Naive thymus-derived CD4-positive, alpha-beta T cell (primary cell): ENCODE measurements at regions not wholly inside any gene's neighbourhood (a gene's known extent, or its start where the extent isn't known, plus 50 kb on each side); places are given as distances from the start of the nearest gene placed in this dataset.

Experiments
- ATAC-seq: fragments of 150-1000 bp; cut with Tn5 transposase; 2 replicates; pipeline ENCODE4 v1.10.0; 2021; ENCODE audit warnings: mild to moderate bottlenecking, moderate library complexity
- CTCF ChIA-PET: fragments of 350-600 bp; sonication (Branson Sonifier 250); formaldehyde crosslinking; loops from one replicate; lab custom pipeline; 2021; ENCODE audit warnings: antibody characterized with exemption; lab: Charles Lee
- POLR2A ChIA-PET: fragments of 350-600 bp; sonication (Branson Sonifier 250); formaldehyde crosslinking; loops from one replicate; lab custom pipeline; 2021; ENCODE audit warnings: antibody characterized with exemption, inconsistent platforms; lab: Charles Lee
- DNase-seq, 9 donors: peaks; one replicate each; pipeline versions ENCODE4 v3.0.0 to v3.0.0-alpha.2; 2020 to 2022; ENCODE audit warnings: mixed read lengths in 1 of 9
- H3K27ac ChIP-seq: one replicate; pipeline ENCODE4 v1.7.0; 2013; ENCODE audit warnings: mild to moderate bottlenecking, low read depth, low read length, moderate library complexity
- H3K27me3 ChIP-seq, 2 donors: one replicate each; pipeline ENCODE4 v1.7.0; 2013; ENCODE audit warnings: low read length in 2 of 2, mild to moderate bottlenecking in 2 of 2, moderate library complexity in 2 of 2; ENCODE audit not compliant: control insufficient read depth in 2 of 2, insufficient read depth in 2 of 2
- H3K36me3 ChIP-seq, 3 experiments: 1 replicate in 2 of 3; 2 replicates in 1 of 3; pipeline ENCODE4 v1.7.0; 2013; ENCODE audit warnings: low read length in 3 of 3, mild to moderate bottlenecking in 3 of 3, moderate library complexity in 1 of 3; ENCODE audit not compliant: insufficient read depth in 3 of 3, control insufficient read depth in 2 of 3
- H3K4me1 ChIP-seq, 2 donors: one replicate each; pipeline ENCODE4 v1.7.0; 2013; ENCODE audit warnings: low read length in 2 of 2, mild to moderate bottlenecking in 2 of 2, moderate library complexity in 1 of 2; ENCODE audit not compliant: control insufficient read depth in 2 of 2, insufficient read depth in 2 of 2
- H3K4me3 ChIP-seq: 2 replicates; pipeline ENCODE4 v1.7.0; 2013; ENCODE audit warnings: mild to moderate bottlenecking, low read length
- H3K9me3 ChIP-seq, 3 experiments: 1 replicate in 2 of 3; 2 replicates in 1 of 3; pipeline ENCODE4 v1.7.0; 2013; ENCODE audit warnings: low read length in 3 of 3; ENCODE audit not compliant: control insufficient read depth in 2 of 3
- H3K27ac Mint-ChIP-seq, 9 donors: one replicate each; pipeline ENCODE4 v1.8.0; 2020 to 2022; ENCODE audit warnings: mixed read lengths in 9 of 9, mild to moderate bottlenecking in 8 of 9, moderate library complexity in 5 of 9, inconsistent platforms in 2 of 9
- H3K27me3 Mint-ChIP-seq, 5 donors: one replicate each; pipeline ENCODE4 v1.8.0; 2021 to 2022; ENCODE audit warnings: mixed read lengths in 5 of 5, mild to moderate bottlenecking in 1 of 5
- H3K36me3 Mint-ChIP-seq, 5 donors: one replicate each; pipeline ENCODE4 v1.8.0; 2020 to 2022; ENCODE audit warnings: mixed read lengths in 5 of 5, mild to moderate bottlenecking in 3 of 5, inconsistent platforms in 1 of 5
- H3K4me1 Mint-ChIP-seq, 7 donors: one replicate each; pipeline ENCODE4 v1.8.0; 2020 to 2022; ENCODE audit warnings: mixed read lengths in 7 of 7, mild to moderate bottlenecking in 3 of 7, inconsistent platforms in 1 of 7
- H3K4me3 Mint-ChIP-seq, 10 donors: one replicate each; pipeline ENCODE4 v1.8.0; 2020 to 2022; ENCODE audit warnings: mild to moderate bottlenecking in 10 of 10, mixed read lengths in 10 of 10, moderate library complexity in 6 of 10, inconsistent platforms in 2 of 10
- H3K9me3 Mint-ChIP-seq, 11 donors: one replicate each; pipeline ENCODE4 v1.8.0; 2020 to 2022; ENCODE audit warnings: mixed read lengths in 11 of 11, mild to moderate bottlenecking in 4 of 11, inconsistent platforms in 1 of 11, moderate library complexity in 1 of 11
- intact Hi-C, 2 donors: fragments of 100-400 bp; cut with micrococcal nuclease; formaldehyde crosslinking; loops; one replicate each; pipeline ENCODE4 v1.15.1; 2023

DNA sequence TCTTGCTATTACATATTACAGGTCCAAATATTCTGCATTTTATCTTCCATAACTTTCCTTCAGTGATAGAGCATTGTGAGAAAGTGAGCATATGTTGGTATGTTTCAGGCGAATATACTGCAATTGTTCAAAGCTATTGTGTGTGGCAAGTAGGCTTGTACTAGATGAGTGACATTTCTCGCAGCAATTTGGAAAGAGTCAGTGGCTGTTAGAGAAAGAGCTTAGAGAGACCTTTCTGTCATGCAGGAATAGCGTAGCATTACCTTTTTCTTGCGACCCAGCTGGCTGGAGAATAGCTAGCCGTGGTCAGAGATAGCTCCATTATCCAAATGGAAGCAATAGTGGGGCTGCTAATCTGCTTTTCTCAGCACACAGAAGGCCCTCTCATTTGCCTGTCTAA lies 678.5 kb upstream of the FOXG1 start:
- Histone ChIP-seq H3K36me3 (no peaks in the 10 kb centered on the region), H3K27ac (no peak overlapping the region), H3K9me3 (peaks cover 0 to 9% (median 0%) of the 10 kb centered on the region in 3 experiments), H3K27me3 (no peaks in the 10 kb centered on the region), H3K4me3 (no peak overlapping the region), H3K4me1 (no peaks in the 10 kb centered on the region)
- H3K4me1 Mint-ChIP-seq: no peaks in the 10 kb centered on the region
- no peak for ATAC-seq
- CTCF ChIA-PET: no interaction called here
- intact Hi-C loops: no loop called here
- H3K27ac Mint-ChIP-seq: no peak overlapping the region
- POLR2A ChIA-PET: no interaction called here
- H3K27me3 Mint-ChIP-seq: no peaks in the 10 kb centered on the region
- no peaks in the 10 kb centered on the region for H3K36me3 Mint-ChIP-seq
- no peak overlapping the region for H3K4me3 Mint-ChIP-seq
- no peak for DNase-seq
- H3K9me3 Mint-ChIP-seq: peaks cover 0 to 32% (median 16%) of the 10 kb centered on the region in 11 donors

DNA sequence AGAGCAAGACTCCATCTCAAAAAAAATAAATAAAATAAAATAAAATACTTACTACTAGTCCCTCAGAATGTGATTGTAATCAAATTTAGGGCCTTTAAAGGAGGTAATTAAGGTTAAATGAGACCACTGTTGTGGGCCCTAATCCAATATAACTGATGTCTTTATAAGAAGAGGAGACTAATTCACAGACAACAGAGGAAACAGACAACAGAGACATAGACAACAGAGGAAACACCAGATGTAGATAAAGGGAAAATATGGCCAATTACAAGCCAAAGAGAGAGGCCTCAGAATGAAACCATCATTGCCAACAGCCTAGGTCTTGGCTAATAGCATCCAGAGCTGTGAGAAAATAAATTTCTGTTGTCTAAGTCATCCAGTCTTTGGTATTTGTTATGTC lies 669.0 kb upstream of the FOXG1 start:
- intact Hi-C loops: no loop called here
- H3K27me3 Mint-ChIP-seq: no peaks in the 10 kb centered on the region

DNA sequence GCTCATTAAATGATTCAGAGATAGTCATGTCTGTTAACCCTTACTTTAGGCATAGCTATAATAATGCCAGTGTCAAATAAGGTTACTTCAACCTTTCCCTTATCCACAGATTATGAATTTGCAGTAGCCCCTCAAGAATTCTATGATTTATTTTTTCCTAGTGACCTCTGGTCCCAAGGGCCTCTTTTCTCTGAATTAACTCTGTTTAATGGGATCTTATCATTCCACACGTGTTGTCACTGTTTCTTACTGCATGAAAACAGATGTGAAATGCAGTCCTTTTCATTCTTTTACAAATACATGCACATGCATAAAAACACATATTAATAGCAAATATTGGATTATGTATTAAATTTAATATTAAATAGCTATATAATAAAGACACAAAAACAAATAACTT lies 667.7 kb upstream of the FOXG1 start:
- Mint-ChIP-seq H3K27me3 (no peaks in the 10 kb centered on the region), H3K36me3 (peaks cover 0 to 6% (median 0%) of the 10 kb centered on the region in 5 donors), H3K9me3 (peaks cover 0 to 26% (median 8%) of the 10 kb centered on the region in 11 donors), H3K4me1 (no peaks in the 10 kb centered on the region), H3K4me3 (no peak overlapping the region), H3K27ac (no peak overlapping the region)
- Histone ChIP-seq H3K4me3 (no peak overlapping the region), H3K36me3 (no peaks in the 10 kb centered on the region), H3K9me3 (peaks cover 0 to 5% (median 0%) of the 10 kb centered on the region in 3 experiments), H3K4me1 (no peaks in the 10 kb centered on the region), H3K27ac (no peak overlapping the region), H3K27me3 (no peaks in the 10 kb centered on the region)
- ChIA-PET CTCF (interaction anchor here (0.6 kb wide), 1 partner anchor 184 kb away, joined by 3 read pairs; no protein-coding TSS in a partner anchor), POLR2A (no interaction called here)
- DNase-seq (no peak), ATAC-seq (no peak)
- intact Hi-C loops: no loop called here

More for the DNA sequence above, 669.0 kb upstream of the FOXG1 start:
- ChIA-PET CTCF (no interaction called here), POLR2A (no interaction called here)
- Mint-ChIP-seq H3K4me1 (no peaks in the 10 kb centered on the region), H3K4me3 (no peak overlapping the region), H3K36me3 (peaks cover 0 to 6% (median 0%) of the 10 kb centered on the region in 5 donors), H3K9me3 (peaks cover 0 to 27% (median 10%) of the 10 kb centered on the region in 11 donors), H3K27ac (no peak overlapping the region)
- DNase-seq: no peak
- ATAC-seq: no peak
- Histone ChIP-seq H3K4me1 (no peaks in the 10 kb centered on the region), H3K27ac (no peak overlapping the region), H3K36me3 (no peaks in the 10 kb centered on the region), H3K9me3 (peaks cover 0 to 5% (median 0%) of the 10 kb centered on the region in 3 experiments), H3K27me3 (no peaks in the 10 kb centered on the region), H3K4me3 (no peak overlapping the region)

DNA sequence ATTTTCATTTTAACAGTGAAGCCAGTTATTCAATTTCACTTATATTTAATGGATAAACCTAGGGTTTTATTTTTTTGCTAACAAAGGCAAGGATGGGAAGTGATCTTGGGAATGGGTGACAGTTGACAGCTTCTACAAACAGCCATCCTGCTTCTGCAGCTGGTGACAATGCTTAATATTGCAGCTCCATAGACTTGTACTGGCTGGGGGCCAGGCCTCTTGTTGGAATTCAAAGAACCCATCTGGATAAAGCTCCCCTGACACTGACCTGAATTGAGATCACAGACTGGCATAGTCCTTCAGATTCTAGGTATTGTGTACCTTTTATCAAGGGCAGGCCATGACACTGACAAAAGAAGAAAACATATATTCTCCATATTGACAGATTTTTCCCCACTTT lies 664.6 kb upstream of the FOXG1 start:
- no peak overlapping the region for H3K27ac Mint-ChIP-seq
- peaks cover 0 to 5% (median 0%) of the 10 kb centered on the region in 3 experiments for H3K9me3 ChIP-seq
- no peak overlapping the region for H3K4me3 ChIP-seq
- peaks cover 0 to 29% (median 10%) of the 10 kb centered on the region in 11 donors for H3K9me3 Mint-ChIP-seq
- ATAC-seq (no peak), DNase-seq (no peak)
- H3K27ac ChIP-seq: no peak overlapping the region
- peaks cover 0 to 3% (median 0%) of the 10 kb centered on the region in 5 donors for H3K36me3 Mint-ChIP-seq
- H3K4me1 Mint-ChIP-seq: no peaks in the 10 kb centered on the region
- CTCF ChIA-PET: no interaction called here
- POLR2A ChIA-PET: no interaction called here
- intact Hi-C loops: no loop called here
- H3K4me3 Mint-ChIP-seq: no peak overlapping the region
- no peaks in the 10 kb centered on the region for H3K27me3 ChIP-seq
- H3K4me1 ChIP-seq: no peaks in the 10 kb centered on the region
- no peaks in the 10 kb centered on the region for H3K27me3 Mint-ChIP-seq
- H3K36me3 ChIP-seq: no peaks in the 10 kb centered on the region

DNA sequence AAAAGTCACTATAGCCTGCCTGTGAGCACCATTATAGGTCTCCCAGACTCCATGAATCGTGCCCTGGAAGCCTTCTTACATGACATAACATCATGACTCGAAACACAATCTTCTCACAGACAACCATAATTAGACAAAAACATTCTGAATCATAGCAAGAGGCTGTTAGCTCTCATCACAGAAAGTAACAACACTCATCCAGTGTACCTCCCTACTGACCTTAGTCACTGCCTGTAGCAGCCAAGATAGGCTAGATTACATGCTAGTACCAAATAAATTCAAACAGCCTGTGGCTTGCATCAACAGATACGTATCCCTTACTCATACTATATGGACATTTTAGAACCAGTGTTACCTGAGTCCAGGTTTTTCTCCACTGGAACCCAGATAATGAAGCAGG lies 663.8 kb upstream of the FOXG1 start:
- Histone ChIP-seq H3K36me3 (no peaks in the 10 kb centered on the region), H3K4me1 (no peaks in the 10 kb centered on the region), H3K4me3 (no peak overlapping the region), H3K27me3 (no peaks in the 10 kb centered on the region), H3K27ac (no peak overlapping the region), H3K9me3 (peaks cover 0 to 5% (median 0%) of the 10 kb centered on the region in 3 experiments)
- peaks cover 0 to 25% (median 9%) of the 10 kb centered on the region in 11 donors for H3K9me3 Mint-ChIP-seq
- ChIA-PET POLR2A (no interaction called here), CTCF (no interaction called here)
- no peak overlapping the region for H3K27ac Mint-ChIP-seq
- DNase-seq: no peak
- intact Hi-C loops: no loop called here
- H3K4me3 Mint-ChIP-seq: no peak overlapping the region
- H3K36me3 Mint-ChIP-seq: peaks cover 0 to 3% (median 0%) of the 10 kb centered on the region in 5 donors
- no peaks in the 10 kb centered on the region for H3K4me1 Mint-ChIP-seq
- H3K27me3 Mint-ChIP-seq: no peaks in the 10 kb centered on the region
- no peak for ATAC-seq

DNA sequence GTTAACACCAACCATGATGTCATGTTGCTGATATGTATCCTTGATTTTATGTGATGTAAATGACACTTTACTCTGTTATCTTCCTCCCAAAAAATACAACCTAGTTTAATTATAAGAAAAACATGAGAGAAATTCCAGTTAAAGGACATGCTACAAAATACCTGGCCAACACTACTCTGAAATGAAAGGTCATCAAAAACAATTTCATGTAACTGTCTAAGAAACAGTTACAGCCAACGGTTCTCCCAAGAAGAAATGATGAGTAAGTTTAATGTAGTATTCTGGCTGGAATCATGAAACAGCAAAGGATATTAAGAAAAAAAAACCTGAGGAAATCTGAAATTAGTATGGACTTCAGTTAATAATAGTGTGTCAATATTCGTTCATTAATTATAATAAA lies 653.3 kb upstream of the FOXG1 start:
- H3K9me3 ChIP-seq: peaks cover 0 to 9% (median 0%) of the 10 kb centered on the region in 3 experiments
- Mint-ChIP-seq H3K27me3 (no peaks in the 10 kb centered on the region), H3K9me3 (peaks cover 0 to 25% (median 8%) of the 10 kb centered on the region in 11 donors), H3K4me3 (no peak overlapping the region), H3K4me1 (no peaks in the 10 kb centered on the region), H3K36me3 (no peaks in the 10 kb centered on the region), H3K27ac (no peak overlapping the region)
- intact Hi-C loops: no loop called here
- no peaks in the 10 kb centered on the region for H3K36me3 ChIP-seq
- no peak for ATAC-seq
- ChIA-PET CTCF (no interaction called here), POLR2A (no interaction called here)
- H3K27me3 ChIP-seq: no peaks in the 10 kb centered on the region
- no peak overlapping the region for H3K27ac ChIP-seq
- DNase-seq: no peak
- H3K4me3 ChIP-seq: no peak overlapping the region
- no peaks in the 10 kb centered on the region for H3K4me1 ChIP-seq

DNA sequence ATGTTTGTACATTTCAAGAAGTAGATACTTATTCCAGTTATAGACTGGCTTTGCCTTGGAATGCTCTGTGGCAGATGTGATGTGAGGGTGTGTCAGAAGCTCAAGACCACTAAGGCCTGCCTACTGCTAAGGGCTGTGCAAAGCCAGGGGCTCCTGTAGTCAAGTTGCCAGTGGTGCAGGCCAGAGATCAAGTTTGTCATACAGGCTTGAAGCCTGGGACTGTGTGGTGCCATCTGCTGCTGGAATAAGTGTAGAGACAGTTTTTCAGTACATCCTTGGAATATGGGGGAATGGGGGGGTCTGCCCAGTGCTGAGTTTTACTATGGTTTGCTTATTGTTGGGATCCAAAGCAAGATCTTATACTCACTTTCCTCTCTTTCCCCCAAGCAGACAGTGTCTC lies 649.9 kb upstream of the FOXG1 start:
- H3K27me3 ChIP-seq: no peaks in the 10 kb centered on the region
- peaks cover 0 to 30% (median 8%) of the 10 kb centered on the region in 11 donors for H3K9me3 Mint-ChIP-seq
- H3K9me3 ChIP-seq: peaks cover 0 to 9% (median 0%) of the 10 kb centered on the region in 3 experiments
- CTCF ChIA-PET: no interaction called here
- no peak for ATAC-seq
- no peak overlapping the region for H3K4me3 ChIP-seq
- H3K4me3 Mint-ChIP-seq: no peak overlapping the region
- POLR2A ChIA-PET: no interaction called here
- no peak for DNase-seq
- no peaks in the 10 kb centered on the region for H3K4me1 Mint-ChIP-seq
- H3K36me3 ChIP-seq: no peaks in the 10 kb centered on the region
- intact Hi-C loops: no loop called here
- no peak overlapping the region for H3K27ac Mint-ChIP-seq
- H3K27me3 Mint-ChIP-seq: no peaks in the 10 kb centered on the region
- no peaks in the 10 kb centered on the region for H3K4me1 ChIP-seq
- no peaks in the 10 kb centered on the region for H3K36me3 Mint-ChIP-seq
- H3K27ac ChIP-seq: no peak overlapping the region
